HG03135 (cell line): ENCODE measurements at regions not wholly inside any gene's neighbourhood (a gene's known extent, or its start where the extent isn't known, plus 50 kb on each side); places are given as distances from the start of the nearest gene placed in this dataset.

ENCODE experiments used
- ATAC-seq: cut with Tn5 transposase; IDR thresholded peaks from one replicate; pipeline ENCODE4 v1.9.1; 2021; ENCODE audit warnings: mild to moderate bottlenecking, moderate library complexity; ENCODE audit not compliant: unreplicated experiment

- no peak for ATAC-seq
Measured at GRCh38 chr3:162274070-162274469, 777.5 kb downstream of the OTOL1 start.

- ATAC-seq = no peak
Measured at GRCh38 chr3:162278834-162279233, 782.2 kb downstream of the OTOL1 start.

- ATAC-seq = no peak
Measured at GRCh38 chr3:162285259-162285658, 788.7 kb downstream of the OTOL1 start.

DNA sequence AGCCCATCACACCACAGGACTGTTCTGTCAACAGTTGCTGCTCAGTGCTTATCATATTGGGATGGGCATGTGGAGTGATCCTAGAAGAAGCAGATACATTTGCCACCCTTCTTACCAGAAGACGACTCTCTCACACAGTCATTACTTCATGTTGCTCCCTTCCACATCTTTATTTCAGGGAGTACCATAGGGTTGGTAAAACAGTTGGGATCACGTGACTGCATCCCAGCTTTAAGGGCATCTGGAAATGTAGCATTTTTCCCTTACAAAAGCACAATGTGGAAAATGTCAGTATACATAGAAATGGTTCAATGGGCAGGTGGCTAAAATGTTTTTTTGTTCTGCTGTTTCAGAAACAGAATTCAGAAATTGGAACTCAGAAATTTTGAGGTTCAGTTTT, 791.0 kb downstream of the OTOL1 start:
- ATAC-seq = no peak

GRCh38 chr3:162292409-162292808, 795.8 kb downstream of the OTOL1 start:
- ATAC-seq = no peak

GRCh38 chr3:162295323-162295983, 798.8 kb downstream of the OTOL1 start:
- ATAC-seq = no peak

DNA sequence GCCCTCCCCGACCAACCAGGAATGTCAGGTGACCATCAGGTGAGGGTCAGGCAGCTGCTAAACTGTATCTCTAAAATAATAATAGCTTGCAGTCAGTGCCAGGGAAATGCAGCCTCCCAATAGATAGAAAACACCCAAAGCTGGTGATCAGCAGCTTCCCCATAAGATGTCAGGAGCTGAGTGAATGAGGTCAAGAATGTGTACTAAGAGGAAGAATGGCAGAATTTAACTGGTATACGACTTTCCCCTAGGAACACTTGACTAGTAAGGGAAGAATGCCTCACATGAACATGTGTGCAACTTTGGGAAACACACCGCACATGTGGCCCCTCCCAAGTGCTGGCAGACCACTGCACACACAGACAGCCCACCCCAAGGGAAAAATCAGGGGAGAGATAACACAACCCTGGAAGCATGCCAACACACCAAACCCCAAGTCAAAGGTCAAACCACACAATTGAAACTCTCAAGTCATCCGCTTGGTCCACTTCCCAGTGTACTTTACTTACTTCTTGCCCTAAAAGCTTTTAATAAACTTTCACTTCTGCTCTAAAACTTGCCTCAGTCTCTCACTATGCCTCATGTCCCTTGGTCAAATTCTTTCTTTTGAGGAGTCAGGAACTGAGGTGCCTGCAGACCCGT, 806.5 kb downstream of the OTOL1 start:
- ATAC-seq = no peak

GRCh38 chr3:162317046-162317445, 820.4 kb downstream of the OTOL1 start:
- no peak for ATAC-seq

DNA sequence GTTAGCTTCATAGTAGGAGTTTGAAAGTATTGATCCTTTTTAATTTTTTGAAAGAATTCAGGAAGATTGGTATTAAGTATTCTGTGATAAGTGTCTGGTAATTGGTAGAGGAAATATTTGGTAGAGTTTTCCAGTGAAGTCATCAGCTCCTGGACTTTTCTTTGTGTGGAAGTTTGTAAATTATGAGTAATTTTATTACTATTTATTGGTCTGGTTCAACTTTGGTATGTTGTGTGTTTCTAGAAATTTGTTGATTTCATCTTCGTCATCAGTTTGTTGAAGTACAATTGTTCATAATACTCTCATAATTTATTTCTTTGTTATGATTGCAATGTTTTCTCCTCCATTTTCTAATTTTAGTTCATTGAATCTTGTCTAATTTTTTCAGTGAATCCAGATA, 832.0 kb downstream of the OTOL1 start:
- ATAC-seq = no peak

GRCh38 chr3:162329514-162329913, 832.9 kb downstream of the OTOL1 start:
- ATAC-seq = no peak

- ATAC-seq = no peak
Measured at GRCh38 chr3:162332344-162332743, 835.7 kb downstream of the OTOL1 start.

DNA sequence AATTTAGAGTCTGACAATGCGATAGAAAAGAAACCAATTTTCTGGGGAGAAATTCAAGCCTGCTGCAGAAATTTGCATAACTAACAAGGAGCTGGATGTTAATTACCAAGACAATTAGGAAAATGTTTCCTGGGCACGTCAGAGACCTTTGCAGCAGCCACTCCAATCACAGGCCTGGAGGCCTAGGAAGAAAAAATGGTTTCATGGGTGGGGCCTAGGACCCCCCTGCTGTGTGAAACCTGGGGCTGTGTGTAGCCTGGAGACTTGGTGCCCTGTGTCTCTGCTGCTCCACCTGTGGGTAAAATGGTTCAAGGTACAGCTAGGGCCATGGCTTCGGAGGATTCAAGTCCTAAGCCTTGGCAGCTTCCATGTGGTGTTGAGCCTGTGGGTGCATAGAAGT, 837.9 kb downstream of the OTOL1 start:
- no peak for ATAC-seq

GRCh38 chr3:162337630-162338029, 841.0 kb downstream of the OTOL1 start:
- ATAC-seq = no peak

DNA sequence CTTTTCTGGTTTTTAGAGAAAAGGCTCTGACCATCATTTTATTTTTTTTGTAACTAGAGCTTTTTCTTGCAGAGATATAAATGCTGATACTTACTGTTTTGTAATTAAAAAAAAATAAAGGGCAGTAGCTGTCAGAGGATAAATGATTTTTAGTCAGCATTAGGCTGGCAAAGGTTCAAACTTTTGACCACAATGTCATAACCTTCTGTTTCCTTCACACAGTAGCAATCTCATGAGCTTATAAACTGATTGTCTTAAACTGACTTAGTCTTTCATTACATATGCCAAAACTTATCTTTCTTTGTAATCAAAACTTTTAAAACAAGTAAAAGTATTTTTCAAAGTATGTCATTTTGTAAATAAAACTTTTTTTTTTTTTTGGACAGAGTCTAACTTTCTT, 841.9 kb downstream of the OTOL1 start:
- no peak for ATAC-seq

- no peak for ATAC-seq
Measured at GRCh38 chr3:162348912-162349311, 852.3 kb downstream of the OTOL1 start.

GRCh38 chr3:162353414-162353813, 856.8 kb downstream of the OTOL1 start:
- no peak for ATAC-seq

DNA sequence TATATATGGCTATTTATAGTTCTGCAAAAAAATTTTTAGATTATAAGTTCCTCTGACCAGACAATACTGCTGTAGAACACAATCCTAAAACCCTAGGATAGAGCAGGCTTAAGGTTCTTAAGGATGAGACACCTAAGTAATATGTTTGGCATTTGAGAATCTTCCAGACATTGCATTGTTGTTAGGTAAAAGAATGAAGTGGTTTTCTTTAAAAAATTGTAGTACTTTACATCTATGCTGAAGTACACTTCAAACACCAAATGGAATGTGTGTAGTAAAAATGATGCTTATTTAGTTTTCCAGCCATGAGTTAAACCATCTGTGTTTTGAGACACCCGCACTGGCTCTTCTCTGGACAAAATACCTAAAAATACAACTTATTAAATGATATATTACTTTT, 857.7 kb downstream of the OTOL1 start:
- no peak for ATAC-seq

DNA sequence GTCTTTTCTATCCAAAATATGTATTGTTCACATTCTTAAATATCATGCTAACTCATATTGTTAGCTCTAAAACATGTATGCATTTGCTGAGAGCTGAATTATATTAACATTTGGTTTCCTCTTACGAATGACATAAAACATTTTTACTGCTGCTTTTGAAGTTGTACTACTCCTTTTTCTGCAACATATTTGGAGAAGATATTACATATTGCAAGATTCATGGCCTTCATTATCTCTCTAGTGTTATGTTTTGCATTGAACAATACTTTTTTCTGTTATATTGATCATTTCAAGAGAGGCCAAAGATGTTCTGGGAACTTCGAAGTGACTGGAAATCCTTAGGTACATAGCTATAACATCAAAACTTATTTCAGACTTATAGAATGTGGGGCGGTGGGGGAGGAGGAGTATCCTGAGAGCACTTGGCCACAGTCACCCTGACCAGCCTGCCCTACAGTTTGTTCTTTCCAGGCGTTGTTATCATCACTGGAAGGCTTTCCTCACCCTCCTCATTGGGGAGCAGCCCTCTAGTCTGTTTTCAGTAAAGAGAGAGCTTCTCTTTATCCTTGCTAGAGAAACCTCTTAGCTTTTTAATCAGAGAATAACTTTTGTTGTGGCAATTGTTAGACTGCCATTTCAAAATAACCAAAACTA, 868.6 kb downstream of the OTOL1 start:
- ATAC-seq = no peak

- ATAC-seq = no peak
Measured at GRCh38 chr3:162366166-162366766, 869.7 kb downstream of the OTOL1 start.

DNA sequence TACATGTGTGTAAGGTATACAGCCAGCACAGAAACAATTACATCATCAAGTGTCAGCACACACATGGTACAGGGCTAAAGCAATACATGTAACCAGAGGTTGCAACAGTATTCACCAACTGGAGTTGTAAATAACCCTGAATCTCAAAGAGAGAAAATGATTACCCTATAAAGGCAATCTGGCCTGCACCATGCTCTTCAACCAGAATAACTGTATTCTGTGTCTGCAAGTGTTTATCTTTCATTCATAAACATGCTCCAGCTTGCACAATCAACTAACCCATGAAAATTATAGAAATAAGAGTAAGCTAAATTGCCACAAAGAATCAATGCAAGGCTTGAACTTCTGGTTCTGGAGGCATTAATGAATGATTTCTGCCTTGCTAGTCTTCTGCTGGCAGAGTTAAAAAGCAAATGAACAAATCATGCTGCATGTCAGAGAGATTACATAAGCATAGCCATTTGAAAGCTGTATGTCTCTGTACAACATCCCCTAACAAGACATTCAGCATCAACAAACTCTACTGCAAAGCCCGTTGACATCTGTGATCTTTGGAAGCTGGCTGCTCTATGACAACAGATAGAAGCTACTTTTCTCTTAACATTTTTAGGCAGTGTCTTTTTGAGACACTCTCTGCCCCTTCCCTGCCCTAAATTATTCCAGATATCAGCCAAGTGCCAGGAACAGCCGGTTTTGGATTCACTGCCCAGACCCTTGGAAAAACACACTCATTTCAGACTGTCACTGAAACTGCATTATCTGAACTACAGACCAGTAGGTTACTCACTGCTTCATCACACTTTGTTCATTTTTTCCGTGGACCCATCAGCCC, 871.0 kb downstream of the OTOL1 start:
- no peak for ATAC-seq

GRCh38 chr3:162368417-162368816, 871.8 kb downstream of the OTOL1 start:
- ATAC-seq = no peak
